H9 (cell line): ENCODE measurements at regions not wholly inside any gene's neighbourhood (a gene's known extent, or its start where the extent isn't known, plus 50 kb on each side); places are given as distances from the start of the nearest gene placed in this dataset.
"Not testable (repeated sequence)": the region's sequence is repeated elsewhere in the genome, so short reads cannot be mapped to it uniquely, and the experiment has no call there.

Source experiments
- DNase-seq: peaks from one replicate; pipeline ENCODE4 v3.0.0-alpha.2; 2017
- H2AFZ ChIP-seq: one replicate; pipeline ENCODE4 v1.6.1; 2013; ENCODE audit warnings: mild to moderate bottlenecking, low read length, control low read depth, moderate library complexity
- H2AK5ac ChIP-seq: 2 replicates; pipeline ENCODE4 v1.6.1; 2013; ENCODE audit warnings: low read length, control low read depth, mixed read lengths; ENCODE audit not compliant: insufficient read length
- H2BK120ac ChIP-seq: one replicate; pipeline ENCODE4 v1.6.1; 2013; ENCODE audit warnings: low read depth, mild to moderate bottlenecking, low read length, control low read depth, inconsistent platforms; ENCODE audit not compliant: poor library complexity, severe bottlenecking
- H2BK12ac ChIP-seq: 2 replicates; pipeline ENCODE4 v1.6.1; 2013; ENCODE audit warnings: low read length, control low read depth, mixed read lengths, low read depth; ENCODE audit not compliant: insufficient read length
- H2BK15ac ChIP-seq: 2 replicates; pipeline ENCODE4 v1.6.1; 2013; ENCODE audit warnings: low read depth, low read length, control low read depth
- H2BK20ac ChIP-seq: one replicate; pipeline ENCODE4 v1.6.1; 2013; ENCODE audit warnings: low read depth, mild to moderate bottlenecking, low read length, control low read depth, inconsistent platforms; ENCODE audit not compliant: poor library complexity, severe bottlenecking
- H2BK5ac ChIP-seq: 2 replicates; pipeline ENCODE4 v1.6.1; 2013; ENCODE audit warnings: low read length, control low read depth, mixed read lengths; ENCODE audit not compliant: insufficient read length
- H3K14ac ChIP-seq: 2 replicates; pipeline ENCODE4 v1.6.1; 2013; ENCODE audit warnings: low read length, control low read depth; ENCODE audit not compliant: insufficient read depth
- H3K18ac ChIP-seq: 2 replicates; pipeline ENCODE4 v1.6.1; 2013; ENCODE audit warnings: low read depth, mild to moderate bottlenecking, mixed read lengths, low read length, control low read depth; ENCODE audit not compliant: insufficient read length
- H3K23ac ChIP-seq: 2 replicates; pipeline ENCODE4 v1.6.1; 2013; ENCODE audit warnings: low read length, control low read depth, mixed read lengths, low read depth; ENCODE audit not compliant: insufficient read length
- H3K23me2 ChIP-seq: 2 replicates; pipeline ENCODE4 v1.6.1; 2013; ENCODE audit warnings: low read depth, mild to moderate bottlenecking, mixed read lengths, low read length, control low read depth; ENCODE audit not compliant: insufficient read length, poor library complexity, severe bottlenecking
- H3K27ac ChIP-seq: 2 replicates; pipeline ENCODE4 v1.5.1; 2013; ENCODE audit warnings: low read length, control low read depth, mixed read lengths, low read depth; ENCODE audit not compliant: insufficient read length
- H3K27me3 ChIP-seq: 2 replicates; pipeline ENCODE4 v1.6.1; 2013; ENCODE audit warnings: low read length, control low read depth, inconsistent platforms; ENCODE audit not compliant: insufficient read depth
- H3K4ac ChIP-seq: 2 replicates; pipeline ENCODE4 v1.6.1; 2013; ENCODE audit warnings: low read depth, mild to moderate bottlenecking, control low read depth, inconsistent platforms, low read length, moderate library complexity
- H3K4me1 ChIP-seq: 2 replicates; pipeline ENCODE4 v1.6.1; 2013; ENCODE audit warnings: low read length, control low read depth, inconsistent platforms; ENCODE audit not compliant: insufficient read depth
- H3K4me2 ChIP-seq: 2 replicates; pipeline ENCODE4 v1.6.1; 2013; ENCODE audit warnings: low read length, control low read depth, mixed read lengths; ENCODE audit not compliant: insufficient read length, insufficient read depth
- H3K56ac ChIP-seq: 2 replicates; pipeline ENCODE4 v1.6.1; 2013; ENCODE audit warnings: low read depth, mild to moderate bottlenecking, mixed read lengths, low read length, control low read depth; ENCODE audit not compliant: insufficient read length
- H3K79me1 ChIP-seq: 2 replicates; pipeline ENCODE4 v1.6.1; 2013; ENCODE audit warnings: low read depth, mild to moderate bottlenecking, moderate library complexity, low read length, control low read depth, inconsistent platforms; ENCODE audit not compliant: insufficient read depth, poor library complexity, severe bottlenecking
- H3K79me2 ChIP-seq: 2 replicates; pipeline ENCODE4 v1.6.1; 2013; ENCODE audit warnings: low read length, control low read depth, inconsistent platforms; ENCODE audit not compliant: insufficient read depth
- H3K9ac ChIP-seq: 2 replicates; pipeline ENCODE4 v1.6.1; 2013; ENCODE audit warnings: low read length, control low read depth, mixed read lengths; ENCODE audit not compliant: insufficient read length; ENCODE audit errors: extremely low read depth
- H3K9me3 ChIP-seq: one replicate; pipeline ENCODE4 v1.6.1; 2013; ENCODE audit warnings: low read depth, low read length, inconsistent platforms; ENCODE audit not compliant: control insufficient read depth
- H3T11ph ChIP-seq: one replicate; pipeline ENCODE4 v1.6.1; 2013; ENCODE audit warnings: mild to moderate bottlenecking, low read length, control low read depth, inconsistent platforms
- H4K20me1 ChIP-seq: one replicate; pipeline ENCODE4 v1.6.1; 2013; ENCODE audit not compliant: control insufficient read depth, insufficient read length, insufficient read depth
- H4K5ac ChIP-seq: 2 replicates; pipeline ENCODE4 v1.6.1; 2013; ENCODE audit warnings: low read depth, mild to moderate bottlenecking, mixed read lengths, low read length, control low read depth; ENCODE audit not compliant: insufficient read length
- H4K8ac ChIP-seq: replicated peaks from 2 replicates; pipeline ENCODE4 v1.6.1; 2013; ENCODE audit warnings: low read length, control low read depth, mixed read lengths, low read depth; ENCODE audit not compliant: insufficient read length
- H4K91ac ChIP-seq: 2 replicates; pipeline ENCODE4 v1.6.1; 2013; ENCODE audit warnings: low read depth, mild to moderate bottlenecking, moderate library complexity, mixed read lengths, low read length, control low read depth; ENCODE audit not compliant: insufficient read length
- H3K27ac Mint-ChIP-seq, 3 experiments: 2 replicates in 2 of 3; 3 replicates in 1 of 3; pipeline ENCODE4 v1.8.0; 2020 to 2021; ENCODE audit warnings: mixed read lengths in 3 of 3, mild to moderate bottlenecking in 1 of 3, moderate library complexity in 1 of 3
- H3K27me3 Mint-ChIP-seq: 2 replicates; pipeline ENCODE4 v1.8.0; 2021; ENCODE audit warnings: low read depth, mild to moderate bottlenecking, moderate library complexity, mixed read lengths
- H3K36me3 Mint-ChIP-seq, 3 experiments: 2 replicates in 2 of 3; 3 replicates in 1 of 3; pipeline ENCODE4 v1.8.0; 2020 to 2021; ENCODE audit warnings: low read depth in 3 of 3, mixed read lengths in 3 of 3; ENCODE audit not compliant: insufficient read depth in 1 of 3
- H3K4me1 Mint-ChIP-seq, 2 experiments: 2 replicates each; pipeline ENCODE4 v1.8.0; 2020; ENCODE audit warnings: mixed read lengths in 2 of 2
- H3K4me3 Mint-ChIP-seq, 2 experiments: 2 replicates in 1 of 2; 3 replicates in 1 of 2; pipeline ENCODE4 v1.8.0; 2020 to 2021; ENCODE audit warnings: mild to moderate bottlenecking in 2 of 2, mixed read lengths in 2 of 2, moderate library complexity in 1 of 2
- H3K9me3 Mint-ChIP-seq, 2 experiments: 2 replicates in 1 of 2; 3 replicates in 1 of 2; pipeline ENCODE4 v1.8.0; 2020; ENCODE audit warnings: mild to moderate bottlenecking in 2 of 2, mixed read lengths in 2 of 2, moderate library complexity in 1 of 2
- WGBS: extraction: QIAGEN DNeasy Blood & Tissue Kit; methylation state at CpG from one replicate; pipeline ENCODE4 v1.1.7; 2013; ENCODE audit warnings: missing lambda C conversion rate, low lambda C conversion rate, mixed read lengths; ENCODE audit not compliant: insufficient read length; ENCODE audit errors: extremely low coverage; 5-methylcytosine and 5-hydroxymethylcytosine counted together
- TF ChIP-seq, protein P1 (sequence below): fragments of 200-600 bp; sonication (generic); conservative IDR thresholded peaks from 3 replicates; pipeline ENCODE4 v1.8.0; 2021; ENCODE audit warnings: antibody characterized with exemption, mild to moderate bottlenecking

DNA sequence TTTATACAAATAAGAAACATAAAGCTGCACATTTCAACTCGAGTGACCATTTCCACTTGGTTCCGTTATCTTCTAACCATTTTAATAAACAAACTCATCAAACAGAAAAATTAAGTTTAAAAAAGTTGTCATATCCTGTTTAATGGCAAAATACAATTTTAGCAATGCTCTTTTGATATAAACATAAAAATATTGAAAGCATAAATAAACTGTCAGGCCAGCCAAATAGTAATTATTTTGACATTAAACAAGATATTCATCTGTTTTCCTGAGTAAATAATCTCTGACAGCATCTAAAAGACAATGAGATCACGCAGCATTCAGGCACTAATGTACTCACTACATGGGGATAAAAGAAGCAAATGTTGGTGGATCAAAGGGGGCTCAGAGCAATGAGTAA lies 145.3 kb upstream of the ATP5MC3 start:
- no peak overlapping the region for H2BK120ac ChIP-seq
- H2BK12ac ChIP-seq: no peak overlapping the region
- peaks cover 1% of the 10 kb centered on the region; the same call in 1 of the 2 replicates for H3K27me3 Mint-ChIP-seq
- peaks cover 3 to 7% of the 10 kb centered on the region in 2 experiments; a peak in 3 of 4 replicates for H3K4me1 Mint-ChIP-seq
- no peak overlapping the region for H2AFZ ChIP-seq
- TF ChIP-seq, protein P1, sequence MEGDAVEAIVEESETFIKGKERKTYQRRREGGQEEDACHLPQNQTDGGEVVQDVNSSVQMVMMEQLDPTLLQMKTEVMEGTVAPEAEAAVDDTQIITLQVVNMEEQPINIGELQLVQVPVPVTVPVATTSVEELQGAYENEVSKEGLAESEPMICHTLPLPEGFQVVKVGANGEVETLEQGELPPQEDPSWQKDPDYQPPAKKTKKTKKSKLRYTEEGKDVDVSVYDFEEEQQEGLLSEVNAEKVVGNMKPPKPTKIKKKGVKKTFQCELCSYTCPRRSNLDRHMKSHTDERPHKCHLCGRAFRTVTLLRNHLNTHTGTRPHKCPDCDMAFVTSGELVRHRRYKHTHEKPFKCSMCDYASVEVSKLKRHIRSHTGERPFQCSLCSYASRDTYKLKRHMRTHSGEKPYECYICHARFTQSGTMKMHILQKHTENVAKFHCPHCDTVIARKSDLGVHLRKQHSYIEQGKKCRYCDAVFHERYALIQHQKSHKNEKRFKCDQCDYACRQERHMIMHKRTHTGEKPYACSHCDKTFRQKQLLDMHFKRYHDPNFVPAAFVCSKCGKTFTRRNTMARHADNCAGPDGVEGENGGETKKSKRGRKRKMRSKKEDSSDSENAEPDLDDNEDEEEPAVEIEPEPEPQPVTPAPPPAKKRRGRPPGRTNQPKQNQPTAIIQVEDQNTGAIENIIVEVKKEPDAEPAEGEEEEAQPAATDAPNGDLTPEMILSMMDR: no peak
- no peak overlapping the region for H3K18ac ChIP-seq
- no peak overlapping the region for H3K4me3 Mint-ChIP-seq
- H3K4me2 ChIP-seq: no peak overlapping the region
- no CpG with 5 or more reads among the region's 3 CpGs for WGBS
- H3K79me2 ChIP-seq: no peaks in the 10 kb centered on the region
- no peak overlapping the region for H3K9ac ChIP-seq
- H3K23me2 ChIP-seq: no peaks in the 10 kb centered on the region
- no peak overlapping the region for H3K4ac ChIP-seq
- H3K14ac ChIP-seq: no peak overlapping the region
- H4K20me1 ChIP-seq: no peaks in the 10 kb centered on the region
- H4K5ac ChIP-seq: no peak overlapping the region
- H3K9me3 ChIP-seq: peaks cover 10% of the 10 kb centered on the region
- peaks cover 24 to 29% of the 10 kb centered on the region in 2 experiments for H3K9me3 Mint-ChIP-seq
- DNase-seq: no peak
- no peak overlapping the region for H2BK5ac ChIP-seq
- peaks cover 9 to 23% (median 11%) of the 10 kb centered on the region in 3 experiments for H3K36me3 Mint-ChIP-seq
- H3K27ac ChIP-seq: no peak overlapping the region
- no peak overlapping the region for H2AK5ac ChIP-seq
- H4K91ac ChIP-seq: no peak overlapping the region
- H3K23ac ChIP-seq: no peak overlapping the region
- H3K56ac ChIP-seq: no peak overlapping the region
- H3K27me3 ChIP-seq: no peaks in the 10 kb centered on the region
- H3K27ac Mint-ChIP-seq: no peak overlapping the region
- no peak overlapping the region for H4K8ac ChIP-seq
- no peak overlapping the region for H3T11ph ChIP-seq
- no peaks in the 10 kb centered on the region for H3K79me1 ChIP-seq
- H3K4me1 ChIP-seq: no peaks in the 10 kb centered on the region
- H2BK15ac ChIP-seq: no peak overlapping the region
- no peak overlapping the region for H2BK20ac ChIP-seq

DNA sequence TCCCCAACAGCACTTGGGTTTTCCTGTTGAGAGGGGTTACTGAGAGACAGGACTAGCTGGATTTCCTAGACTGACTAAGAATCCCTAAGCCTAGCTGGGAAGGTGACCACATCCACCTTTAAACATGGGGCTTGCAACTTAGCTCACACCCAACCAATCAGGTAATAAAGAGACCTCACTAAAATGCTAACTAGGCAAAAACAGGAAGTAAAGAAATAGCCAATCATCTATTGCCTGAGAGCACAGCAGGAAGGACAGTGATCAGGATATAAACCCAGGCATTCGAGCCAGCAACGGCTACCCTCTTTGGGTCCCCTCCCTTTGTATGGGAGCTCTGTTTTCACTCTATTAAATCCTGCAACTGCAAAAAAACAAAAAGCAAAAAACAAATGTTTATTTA lies 144.7 kb upstream of the ATP5MC3 start:
- H3K27me3 ChIP-seq, H3K27me3 Mint-ChIP-seq, H3K18ac ChIP-seq, H2BK20ac ChIP-seq, H3K14ac ChIP-seq, H2AFZ ChIP-seq, H2BK5ac ChIP-seq, H2BK120ac ChIP-seq, H3K79me1 ChIP-seq, H3K23me2 ChIP-seq, H3K79me2 ChIP-seq, H3K4me2 ChIP-seq, H3K4me1 Mint-ChIP-seq, H3K23ac ChIP-seq, H2BK12ac ChIP-seq, H3T11ph ChIP-seq, H3K4me3 Mint-ChIP-seq, DNase-seq, H3K4me1 ChIP-seq, H4K91ac ChIP-seq, H4K20me1 ChIP-seq, H3K27ac Mint-ChIP-seq, H2BK15ac ChIP-seq, H3K9ac ChIP-seq, H3K56ac ChIP-seq, H3K9me3 ChIP-seq, H2AK5ac ChIP-seq, H3K4ac ChIP-seq, H3K27ac ChIP-seq, H4K8ac ChIP-seq, H4K5ac ChIP-seq: not testable (repeated sequence)
- no CpG with 5 or more reads among the region's 2 CpGs for WGBS
- Mint-ChIP-seq H3K9me3 (peaks cover 24 to 29% of the 10 kb centered on the region in 2 experiments), H3K36me3 (peaks cover 9 to 23% (median 11%) of the 10 kb centered on the region in 3 experiments)
